Skin of body (tissue), 2 donors: ENCODE measurements at regions not wholly inside any gene's neighbourhood (a gene's known extent, or its start where the extent isn't known, plus 50 kb on each side); places are given as distances from the start of the nearest gene placed in this dataset. TPM values are rescaled to one million over a fixed set of nuclear protein-coding genes. Genes with fewer than 3 reads are reported as not detected.

Experiments
- DNase-seq: peaks from one replicate; lab custom pipeline; 2025; lab: John Stamatoyannopoulos, UW
- small RNA-seq: library from RNA; depleted of rRNA; stranded (forward); fragments of <200 nt; gene quantifications from one replicate; pipeline ENCODE3, GENCODE V24; 2014; ENCODE audit warnings: low replicate concordance

DNA sequence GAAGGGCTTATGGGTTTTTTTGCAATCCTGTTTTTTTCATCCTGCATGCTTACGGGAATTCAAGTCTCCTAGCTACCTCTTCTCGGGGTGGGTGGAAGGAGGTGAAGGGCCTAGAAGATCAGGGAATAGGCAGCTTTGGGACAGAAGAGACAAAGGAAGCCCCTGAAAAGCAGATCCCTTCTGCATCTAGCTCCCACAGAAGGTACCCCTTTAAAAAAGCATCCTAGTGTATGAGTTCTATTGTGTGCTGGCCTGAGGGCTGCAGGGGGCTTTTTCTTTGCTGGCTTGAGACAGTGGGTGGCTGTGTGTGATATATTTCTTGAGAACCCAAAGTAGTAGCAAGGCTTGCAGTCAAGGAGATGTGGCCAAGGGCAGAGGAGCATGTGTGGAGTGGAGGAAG lies 330.5 kb downstream of the MAF start:
- no peak for DNase-seq

DNA sequence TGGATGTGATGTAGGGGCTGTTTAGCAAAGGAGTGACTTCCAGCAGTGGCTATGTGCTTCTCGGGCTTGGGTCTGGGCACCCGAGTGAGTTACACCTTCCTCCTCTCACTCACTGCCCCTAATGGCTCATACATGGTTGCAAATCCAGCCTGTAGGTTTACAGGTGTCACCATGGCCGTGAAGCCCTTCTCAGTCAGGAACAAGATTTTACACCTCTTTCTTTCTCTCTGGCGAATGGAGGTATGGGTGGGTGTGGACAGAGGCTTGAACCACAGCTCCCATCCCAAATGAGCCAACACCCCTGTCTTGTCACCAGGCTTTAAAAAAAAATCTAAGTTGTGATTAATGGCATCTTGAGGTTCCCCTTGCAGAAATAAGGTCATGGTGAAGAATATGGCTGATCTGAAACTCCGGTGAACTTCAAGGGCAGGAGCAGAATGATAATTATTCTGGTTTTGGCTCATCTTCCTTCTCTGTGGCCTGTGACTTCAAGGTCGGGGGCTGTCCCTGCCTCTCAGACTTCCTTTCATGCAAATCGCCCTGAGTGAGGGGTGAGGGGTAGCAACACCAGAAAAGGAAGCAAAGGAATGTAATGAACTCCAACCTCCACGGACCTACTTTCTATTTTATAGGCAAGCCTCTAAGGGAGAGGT lies 331.2 kb downstream of the MAF start:
- no peak for DNase-seq

DNA sequence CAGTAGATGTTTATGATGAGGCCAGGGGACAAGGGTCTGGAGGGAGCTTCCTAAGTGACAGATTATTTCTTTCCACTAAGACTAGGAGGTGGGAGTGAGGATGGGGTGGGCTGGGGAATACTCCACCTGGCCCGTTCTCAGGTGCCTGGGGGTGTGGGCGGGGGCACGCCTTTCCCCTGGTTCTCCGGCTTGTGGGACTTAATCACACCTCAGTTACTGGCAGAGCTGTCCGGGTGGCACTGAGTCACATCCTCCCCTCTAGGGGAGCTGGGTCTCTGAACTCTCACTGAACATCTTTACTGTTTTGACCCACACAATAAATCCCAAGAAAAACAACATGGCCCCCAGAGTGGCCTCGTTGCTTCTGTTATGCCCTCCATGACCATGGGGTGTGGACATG lies 332.8 kb downstream of the MAF start:
- no peak for DNase-seq

DNA sequence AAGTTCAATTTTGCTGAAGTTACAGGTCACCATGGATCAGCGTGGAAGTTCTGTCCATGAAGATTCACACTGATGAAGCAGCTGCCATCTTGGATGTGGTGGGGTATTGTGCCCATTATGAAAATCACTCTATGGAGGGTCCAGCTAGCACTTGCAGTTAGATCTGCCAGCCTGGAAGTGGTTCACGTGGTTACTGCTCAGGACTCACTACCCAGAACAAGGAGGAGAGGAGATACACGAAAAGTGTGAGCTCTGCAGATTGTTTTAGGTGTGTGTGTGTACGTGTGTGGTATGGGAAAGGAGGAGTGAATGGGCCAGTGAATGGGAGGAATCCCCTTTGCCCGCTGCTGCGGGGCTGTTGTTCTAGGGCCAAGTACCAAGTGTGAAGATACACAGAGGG lies 333.4 kb downstream of the MAF start:
- no peak for DNase-seq

DNA sequence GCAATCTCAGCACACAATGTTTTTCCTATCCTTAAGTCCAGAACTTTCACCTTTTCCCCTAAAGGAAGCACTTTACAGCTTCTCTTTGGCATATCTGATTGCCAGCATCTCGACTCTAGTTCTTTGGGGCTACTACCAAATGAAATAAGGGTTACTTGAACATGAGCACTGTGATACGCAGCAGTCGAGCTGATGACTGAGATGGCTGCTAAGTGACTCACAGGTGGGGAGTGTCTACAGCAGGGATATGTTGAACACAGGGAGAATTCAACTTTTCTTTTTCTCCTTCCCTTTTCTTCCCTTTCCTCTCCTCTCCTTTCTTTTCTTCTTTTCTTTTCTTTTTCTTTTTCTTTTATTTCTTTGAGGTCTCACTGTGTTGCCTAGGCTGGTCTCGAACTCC lies 334.8 kb downstream of the MAF start:
- DNase-seq, result no peak

DNA sequence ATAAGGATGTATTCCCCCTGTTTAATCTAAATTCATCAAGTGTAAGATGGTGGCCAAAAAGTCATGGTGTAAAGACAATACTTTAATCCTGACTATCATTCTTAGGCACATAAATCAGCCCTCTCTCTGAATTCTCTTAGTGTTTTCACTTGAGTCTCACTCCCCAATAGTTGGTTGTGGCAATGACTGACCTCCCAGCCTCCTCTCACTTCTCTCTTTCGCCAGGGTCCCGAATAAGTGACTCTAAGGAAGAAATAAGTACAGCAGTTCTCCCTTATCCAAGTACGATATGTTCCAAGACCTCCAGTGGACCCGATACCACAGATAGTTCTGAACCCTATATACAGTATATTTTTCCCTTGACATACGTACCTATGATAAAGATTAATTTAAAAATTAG lies 335.3 kb downstream of the MAF start:
- no peak for DNase-seq

DNA sequence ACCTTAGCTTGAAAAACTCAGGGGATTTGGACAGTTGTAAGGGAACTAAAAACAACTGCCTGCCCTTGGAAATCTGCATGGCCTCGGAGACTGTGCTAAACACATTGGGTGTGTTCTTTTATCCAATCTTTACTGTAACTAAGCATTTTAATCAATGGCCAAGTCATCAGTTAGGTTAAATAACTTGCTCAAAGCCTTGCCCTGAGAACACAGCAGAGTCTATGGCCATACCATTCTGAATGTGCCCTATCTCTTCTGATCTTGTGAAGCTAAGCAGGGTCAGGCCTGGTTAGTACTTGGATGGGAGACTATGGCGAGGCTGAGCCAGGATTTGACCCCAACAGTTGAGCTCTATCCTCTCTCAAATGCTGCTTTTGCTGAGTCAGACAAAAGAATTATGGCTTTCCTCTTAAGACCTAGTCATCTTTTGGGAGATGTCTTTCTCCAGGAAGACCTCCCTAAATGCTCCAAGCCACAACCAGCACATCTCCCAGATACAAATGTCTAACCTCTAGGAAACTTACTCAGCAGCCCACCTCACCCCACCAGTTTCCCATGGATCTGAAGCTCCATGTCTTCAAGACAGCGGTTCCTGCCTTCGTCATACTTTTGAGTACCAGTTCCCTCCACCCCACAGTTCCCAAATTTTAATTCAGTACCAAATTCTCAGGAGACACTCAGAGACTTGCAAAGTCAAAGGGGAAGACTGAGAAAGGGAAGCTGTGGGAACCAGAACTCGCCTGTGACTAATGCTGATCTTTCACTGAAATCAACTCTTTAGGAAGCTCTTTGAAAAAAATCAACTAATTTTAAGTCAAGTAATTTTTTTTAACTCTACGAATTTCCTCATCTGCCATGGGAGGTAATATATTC lies 336.1 kb downstream of the MAF start:
- DNase-seq, result no peak

DNA sequence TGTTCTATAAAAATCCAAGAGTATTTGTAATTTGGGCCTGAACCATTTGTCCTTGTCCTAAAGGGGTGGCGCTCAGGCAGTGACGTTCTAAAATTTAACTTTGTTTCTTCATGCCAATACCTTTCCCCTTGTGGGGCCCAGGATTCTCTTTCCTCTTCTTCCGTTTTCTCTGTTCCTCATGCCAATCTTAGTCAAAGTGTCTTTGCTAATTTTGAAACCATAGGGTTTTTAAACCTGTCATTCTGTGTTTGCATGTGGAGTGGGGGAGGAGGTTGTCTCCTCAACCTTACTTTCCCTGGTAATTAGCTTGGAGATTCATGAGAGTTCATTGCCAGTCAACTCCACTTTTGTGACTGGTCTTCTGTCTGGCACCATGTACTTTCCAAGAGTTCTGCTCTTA lies 337.1 kb downstream of the MAF start:
- DNase-seq, result no peak

Small RNA genes lying in the stretch of these regions (small RNA-seq; reads per million reads assigned to genes)
- gene RNA5SP431, result not detected
